Muscle of back (tissue), 3 donors: ENCODE measurements at regions not wholly inside any gene's neighbourhood (a gene's known extent, or its start where the extent isn't known, plus 50 kb on each side); places are given as distances from the start of the nearest gene placed in this dataset.
A peak's percentile ranks its signal among the peaks of the same experiment; 100 is the strongest.
"Not testable (repeated sequence)": the region's sequence is repeated elsewhere in the genome, so short reads cannot be mapped to it uniquely, and the experiment has no call there.

Source experiments
- DNase-seq, 3 donors: peaks; one replicate each; pipeline versions ENCODE4 v3.0.0 to v3.0.0-alpha.2; 2013

GRCh38 chr3:101998256-101998926 lies 149.1 kb downstream of the NFKBIZ start:
- DNase-seq = peak in 1 of 3 donors; percentile 16

- DNase-seq = no peak
These were observed 150.0 kb downstream of the NFKBIZ start for GRCh38 chr3:101999177-101999779.

GRCh38 chr3:102000620-102001209 lies 151.4 kb downstream of the NFKBIZ start:
- DNase-seq = no peak

- DNase-seq = no peak
These were observed 152.7 kb downstream of the NFKBIZ start for GRCh38 chr3:102002056-102002455.

- no peak for DNase-seq
These were observed 155.2 kb downstream of the NFKBIZ start for GRCh38 chr3:102004561-102004960.

GRCh38 chr3:102005551-102005950 lies 156.2 kb downstream of the NFKBIZ start:
- DNase-seq = no peak

GRCh38 chr3:102006812-102007485 lies 157.6 kb downstream of the NFKBIZ start:
- peak; percentile 31 to 87 (median 35) for DNase-seq

GRCh38 chr3:102008436-102008835 lies 159.1 kb downstream of the NFKBIZ start:
- not testable (repeated sequence) for DNase-seq

- DNase-seq = no peak
These were observed 167.1 kb downstream of the NFKBIZ start for GRCh38 chr3:102016417-102016816.

- DNase-seq = no peak
These were observed 168.5 kb downstream of the NFKBIZ start for GRCh38 chr3:102017784-102018183.

- DNase-seq = no peak
These were observed 169.2 kb downstream of the NFKBIZ start for GRCh38 chr3:102018551-102018950.

- no peak for DNase-seq
These were observed 171.4 kb downstream of the NFKBIZ start for GRCh38 chr3:102020735-102021134.

GRCh38 chr3:102024270-102024904 lies 175.1 kb downstream of the NFKBIZ start:
- DNase-seq = no peak

- no peak for DNase-seq
These were observed 176.4 kb downstream of the NFKBIZ start for GRCh38 chr3:102025606-102026270.

- no peak for DNase-seq
These were observed 177.3 kb downstream of the NFKBIZ start for GRCh38 chr3:102026656-102027055.

GRCh38 chr3:102030661-102031060 lies 181.3 kb downstream of the NFKBIZ start:
- no peak for DNase-seq

GRCh38 chr3:102031834-102032233 lies 182.5 kb downstream of the NFKBIZ start:
- no peak for DNase-seq

- no peak for DNase-seq
These were observed 183.4 kb downstream of the NFKBIZ start for GRCh38 chr3:102032491-102033383.

GRCh38 chr3:102034639-102035451 lies 185.5 kb downstream of the NFKBIZ start:
- DNase-seq = no peak

GRCh38 chr3:102036017-102036416 lies 186.7 kb downstream of the NFKBIZ start:
- DNase-seq = no peak
